Tibial nerve (tissue), 4 donors: ENCODE measurements at regions not wholly inside any gene's neighbourhood (a gene's known extent, or its start where the extent isn't known, plus 50 kb on each side); places are given as distances from the start of the nearest gene placed in this dataset.

ENCODE experiments used
- DNase-seq, 2 donors: peaks; one replicate each; pipeline ENCODE4 v3.0.0-alpha.2; 2019; ENCODE audit warnings: low spot score in 2 of 2
- H3K27ac ChIP-seq, 4 donors: fragments of 200-600 bp; sonication (generic) in 3 of 4; one replicate each; pipeline ENCODE4 v1.5.1; 2017 to 2019; ENCODE audit warnings: mild to moderate bottlenecking in 1 of 4
- H3K27me3 ChIP-seq, 2 donors: fragments of 200-600 bp; sonication (generic) in 1 of 2; one replicate each; pipeline versions ENCODE4 v1.5.1 to v1.6.0; 2017 to 2019
- H3K36me3 ChIP-seq, 3 donors: fragments of 200-600 bp; sonication (generic); one replicate each; pipeline ENCODE4 v1.5.1; 2018 to 2019
- H3K4me1 ChIP-seq, 4 donors: fragments of 200-600 bp; sonication (generic) in 3 of 4; one replicate each; pipeline ENCODE4 v1.5.1; 2017 to 2019
- H3K4me3 ChIP-seq, 4 donors: fragments of 200-600 bp; sonication (generic) in 3 of 4; one replicate each; pipeline ENCODE4 v1.5.1; 2017 to 2019; ENCODE audit warnings: mild to moderate bottlenecking in 1 of 4, moderate library complexity in 1 of 4
- H3K9me3 ChIP-seq, 4 donors: fragments of 200-600 bp; sonication (generic) in 3 of 4; one replicate each; pipeline ENCODE4 v1.5.1; 2017 to 2019
- CTCF ChIP-seq, 5 experiments: fragments of 200-600 bp in 3 of 5; fragments of 450-650 bp in 2 of 5; sonication (generic) in 3 of 5; IDR thresholded peaks; one replicate each; pipeline ENCODE4 v1.5.1; 2016 to 2019; ENCODE audit warnings: antibody characterized with exemption in 5 of 5, mild to moderate bottlenecking in 3 of 5, moderate library complexity in 2 of 5
- EP300 ChIP-seq, 2 donors: sonication (generic); formaldehyde crosslinking; IDR thresholded peaks; one replicate each; pipeline ENCODE4 v1.6.1; 2017; ENCODE audit warnings: antibody characterized with exemption in 2 of 2, mild to moderate bottlenecking in 1 of 2
- POLR2A ChIP-seq, 2 donors: fragments of 450-650 bp; IDR thresholded peaks; one replicate each; pipeline ENCODE4 v1.6.1; 2017; ENCODE audit warnings: antibody characterized with exemption in 2 of 2, mild to moderate bottlenecking in 2 of 2, moderate library complexity in 2 of 2
- WGBS, 2 donors: methylation state at CpG; one replicate each; pipeline ENCODE4 v1.1.5; 2018; 5-methylcytosine and 5-hydroxymethylcytosine counted together

- no peak for DNase-seq
- Histone ChIP-seq H3K27me3 (no peaks in the 10 kb centered on the region), H3K4me1 (no peaks in the 10 kb centered on the region), H3K4me3 (no peak overlapping the region), H3K9me3 (peaks cover 0 to 5% (median 0%) of the 10 kb centered on the region in 4 donors), H3K27ac (no peak overlapping the region), H3K36me3 (no peaks in the 10 kb centered on the region)
- WGBS, 2 donors = 89 to 90% methylated on average over 3 of the region's 3 CpGs
- TF ChIP-seq CTCF (IDR thresholded peaks at IDR 0.05) = no peak
- no peak for TF ChIP-seq POLR2A (IDR thresholded peaks at IDR 0.05)
- no peak for TF ChIP-seq EP300 (IDR thresholded peaks at IDR 0.05)
These were observed 62.1 kb upstream of the SHH start for GRCh38 chr7:155874411-155874810.

- no peak for DNase-seq
- WGBS, 2 donors = 71 to 72% methylated on average over 6 of the region's 6 CpGs
- H3K4me3 ChIP-seq = no peak overlapping the region
- no peaks in the 10 kb centered on the region for H3K36me3 ChIP-seq
- no peak for TF ChIP-seq POLR2A (IDR thresholded peaks at IDR 0.05)
- no peak for TF ChIP-seq CTCF (IDR thresholded peaks at IDR 0.05)
- peaks cover 0 to 5% (median 0%) of the 10 kb centered on the region in 4 donors for H3K9me3 ChIP-seq
- no peaks in the 10 kb centered on the region for H3K4me1 ChIP-seq
- no peak overlapping the region for H3K27ac ChIP-seq
- no peaks in the 10 kb centered on the region for H3K27me3 ChIP-seq
These were observed 61.7 kb upstream of the SHH start for GRCh38 chr7:155874010-155874409.

- Histone ChIP-seq H3K27ac (no peak overlapping the region), H3K4me1 (no peaks in the 10 kb centered on the region), H3K4me3 (no peak overlapping the region), H3K27me3 (no peaks in the 10 kb centered on the region), H3K9me3 (peaks cover 0 to 5% (median 0%) of the 10 kb centered on the region in 4 donors), H3K36me3 (no peaks in the 10 kb centered on the region)
- no peak for DNase-seq
- TF ChIP-seq CTCF (IDR thresholded peaks at IDR 0.05) = no peak
- TF ChIP-seq POLR2A (IDR thresholded peaks at IDR 0.05) = no peak
- no peak for TF ChIP-seq EP300 (IDR thresholded peaks at IDR 0.05)
- 67 to 76% methylated on average over 15 of the region's 15 CpGs for WGBS, 2 donors
These were observed 60.6 kb upstream of the SHH start for GRCh38 chr7:155872678-155873369.

- Histone ChIP-seq H3K27ac (no peak overlapping the region), H3K27me3 (no peaks in the 10 kb centered on the region), H3K36me3 (no peaks in the 10 kb centered on the region), H3K4me3 (no peak overlapping the region), H3K9me3 (peaks cover 0 to 5% (median 0%) of the 10 kb centered on the region in 4 donors), H3K4me1 (no peaks in the 10 kb centered on the region)
- DNase-seq = no peak
- no peak for TF ChIP-seq POLR2A (IDR thresholded peaks at IDR 0.05)
- TF ChIP-seq CTCF (IDR thresholded peaks at IDR 0.05) = no peak
- no peak for TF ChIP-seq EP300 (IDR thresholded peaks at IDR 0.05)
- WGBS, 2 donors = 86 to 91% methylated on average over 7 of the region's 7 CpGs
These were observed 58.9 kb upstream of the SHH start for GRCh38 chr7:155871211-155871610.

GRCh38 chr7:155870334-155871180, 58.3 kb upstream of the SHH start:
- DNase-seq = no peak
- H3K27me3 ChIP-seq = no peaks in the 10 kb centered on the region

More at GRCh38 chr7:155870334-155871180, 58.3 kb upstream of the SHH start:
- no peak overlapping the region for H3K27ac ChIP-seq
- no peaks in the 10 kb centered on the region for H3K36me3 ChIP-seq
- TF ChIP-seq POLR2A (IDR thresholded peaks at IDR 0.05) = no peak
- TF ChIP-seq CTCF (IDR thresholded peaks at IDR 0.05) = no peak
- TF ChIP-seq EP300 (IDR thresholded peaks at IDR 0.05) = no peak
- no peaks in the 10 kb centered on the region for H3K4me1 ChIP-seq
- H3K9me3 ChIP-seq = peaks cover 0 to 5% (median 0%) of the 10 kb centered on the region in 4 donors
- no peak overlapping the region for H3K4me3 ChIP-seq
- WGBS, 2 donors = 73 to 76% methylated on average over 16 of the region's 16 CpGs
